NK-92 treated with Interleukin-12 subunit alpha and Interleukin-12 subunit beta, amount 100 ng/mL, for 24 hours (cell line): ENCODE measurements at regions not wholly inside any gene's neighbourhood (a gene's known extent, or its start where the extent isn't known, plus 50 kb on each side); places are given as distances from the start of the nearest gene placed in this dataset.

ENCODE experiments used
- DNase-seq: peaks from one replicate; lab custom pipeline; 2025; lab: John Stamatoyannopoulos, UW

DNA sequence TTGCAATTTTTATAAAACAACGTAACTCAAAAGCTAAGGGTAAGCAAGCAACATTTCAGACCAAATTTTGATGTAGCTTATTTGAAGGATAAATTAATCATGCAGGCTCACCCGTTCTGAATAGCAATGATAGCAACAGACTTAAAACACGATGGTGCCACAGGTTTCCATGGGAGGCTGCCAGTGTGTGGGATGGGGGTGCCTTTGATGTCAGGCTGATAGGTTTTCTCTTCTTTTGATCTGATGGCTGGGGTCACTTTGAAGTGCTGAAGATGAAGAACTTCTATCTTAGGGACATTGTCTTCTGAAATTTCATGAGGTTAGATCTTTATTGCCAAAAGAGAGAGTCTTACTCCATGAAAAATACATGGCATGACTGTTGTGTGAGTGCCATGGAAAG, 206.8 kb downstream of the LPIN1 start:
- DNase-seq, result no peak

DNA sequence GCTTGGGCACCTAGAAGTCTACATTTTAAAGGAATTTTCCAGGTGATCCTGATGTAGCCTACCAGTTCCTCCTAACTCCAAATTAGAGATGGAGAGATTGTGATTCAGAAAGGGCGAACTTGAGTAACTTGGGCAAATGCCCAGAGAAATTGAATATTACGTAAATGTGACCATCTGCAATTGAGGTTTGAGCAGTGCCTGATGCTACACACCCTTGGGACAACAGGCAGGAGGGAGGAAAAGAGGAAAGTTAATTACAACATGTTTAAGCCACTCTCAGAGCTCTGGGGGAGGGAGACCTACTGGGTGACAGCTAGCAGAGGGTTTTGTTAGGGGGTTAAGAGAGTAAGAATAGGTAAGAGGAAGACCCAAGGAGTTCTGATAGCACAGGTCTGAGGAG, 208.9 kb downstream of the LPIN1 start:
- no peak for DNase-seq

DNA sequence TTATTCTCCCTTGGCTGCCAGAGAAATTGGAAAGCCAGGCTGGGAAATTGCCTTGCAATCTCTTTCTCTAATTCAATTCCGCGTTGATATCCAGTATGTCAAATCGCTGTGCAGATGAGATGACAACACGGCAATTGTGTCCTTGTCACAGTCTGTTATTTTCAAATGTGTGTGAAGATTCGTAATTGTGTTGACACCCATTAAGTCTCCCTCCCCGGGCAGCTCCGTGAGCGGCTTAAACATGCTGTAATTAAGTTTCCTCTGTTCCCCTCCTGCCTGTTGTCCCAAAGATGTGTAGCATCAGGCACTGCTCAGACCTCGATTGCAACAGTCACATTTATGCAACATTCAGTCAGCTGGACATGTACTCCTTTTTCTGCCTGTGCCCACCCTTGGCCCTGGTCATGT, 209.5 kb downstream of the LPIN1 start:
- DNase-seq, result no peak

DNA sequence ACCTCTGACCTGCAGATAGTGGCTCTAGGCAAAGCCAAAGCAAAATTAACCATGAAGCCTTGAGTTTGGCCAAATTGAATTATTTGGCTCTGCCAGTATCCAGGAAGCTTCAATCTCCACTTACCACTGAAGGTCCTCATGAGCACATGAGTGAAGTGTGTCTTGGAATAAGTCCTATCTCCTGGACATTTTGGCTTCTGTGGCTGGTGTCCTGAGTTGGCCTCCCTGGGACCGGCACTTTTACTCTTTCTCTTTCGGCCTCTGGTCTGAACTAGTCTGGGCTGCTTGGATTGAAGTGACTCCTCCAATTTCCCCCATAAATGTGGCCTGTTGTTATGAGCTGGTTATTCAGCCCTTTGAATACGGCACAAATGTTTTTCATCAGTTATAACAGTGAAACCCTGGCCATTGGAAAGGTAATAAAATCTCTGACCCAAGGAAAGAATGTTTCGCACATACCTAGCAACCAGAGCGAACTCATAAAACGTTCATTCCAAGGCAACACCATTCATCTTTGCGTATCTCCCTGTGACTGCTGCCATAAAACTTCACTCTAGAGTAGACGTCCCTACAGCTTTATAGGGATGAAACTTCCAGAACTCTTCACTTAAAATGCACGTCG, 216.4 kb downstream of the LPIN1 start:
- no peak for DNase-seq

DNA sequence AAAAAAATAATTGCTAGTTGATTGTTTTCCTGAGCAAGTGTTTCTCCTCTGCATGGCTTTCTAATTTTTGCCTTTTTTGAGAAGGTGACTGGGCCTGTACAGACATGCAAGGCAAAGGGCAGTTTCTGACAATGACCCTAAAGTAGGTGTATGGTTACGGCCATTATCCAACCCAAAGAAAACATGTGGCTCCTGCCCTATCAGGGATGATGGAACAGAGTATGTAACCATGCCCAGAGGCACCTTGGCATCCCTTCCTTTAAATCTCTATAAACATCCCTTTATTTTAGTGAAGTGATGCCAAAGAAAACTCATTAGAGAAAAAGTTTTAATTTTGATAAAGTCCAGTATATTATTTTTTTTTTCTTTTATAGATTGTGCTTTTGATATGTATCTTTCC, 217.5 kb downstream of the LPIN1 start:
- DNase-seq, result no peak

DNA sequence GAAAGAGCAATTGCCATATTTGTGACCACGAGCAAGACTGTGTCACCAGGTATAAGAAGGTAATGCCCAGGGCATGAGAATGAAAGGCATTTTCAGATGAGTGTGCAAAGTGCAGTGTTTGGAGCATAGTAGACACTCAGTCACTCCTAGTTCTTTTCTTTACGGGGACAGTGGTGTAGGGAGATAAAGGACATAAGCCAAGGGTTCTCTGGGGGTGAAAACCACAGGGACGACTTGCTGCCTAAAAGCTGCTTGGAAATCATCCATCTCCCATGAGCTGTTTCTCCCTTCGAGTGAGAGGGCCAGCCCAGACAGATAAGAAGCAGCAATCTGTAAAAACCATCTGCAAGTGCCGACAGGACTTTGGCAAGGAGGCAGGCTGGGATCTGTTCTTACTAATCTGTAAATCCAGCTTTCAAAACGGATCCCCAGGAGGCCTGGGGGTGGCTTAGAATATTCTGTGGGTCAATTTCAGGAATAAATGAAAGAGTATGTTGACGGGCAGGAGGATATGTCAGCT, 221.6 kb downstream of the LPIN1 start:
- DNase-seq, result no peak

DNA sequence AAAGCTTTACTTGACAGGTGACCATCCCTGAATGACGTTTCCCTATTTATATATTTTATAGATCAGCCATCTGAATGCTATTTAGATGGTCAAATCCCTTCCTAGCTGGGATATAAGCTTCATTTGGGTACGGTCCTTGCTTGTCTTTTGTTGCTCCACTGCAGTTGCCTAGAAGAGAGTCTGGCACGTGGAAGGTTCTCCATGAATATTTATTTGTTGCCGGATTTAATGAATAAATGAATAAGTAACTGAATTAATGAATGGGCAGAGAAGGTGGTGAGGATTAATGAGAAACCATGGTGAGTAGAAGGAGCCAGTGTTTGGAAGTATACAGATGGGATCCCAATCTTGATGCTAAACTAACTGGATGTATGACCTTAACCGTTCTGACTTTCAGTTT, 222.1 kb downstream of the LPIN1 start:
- no peak for DNase-seq

DNA sequence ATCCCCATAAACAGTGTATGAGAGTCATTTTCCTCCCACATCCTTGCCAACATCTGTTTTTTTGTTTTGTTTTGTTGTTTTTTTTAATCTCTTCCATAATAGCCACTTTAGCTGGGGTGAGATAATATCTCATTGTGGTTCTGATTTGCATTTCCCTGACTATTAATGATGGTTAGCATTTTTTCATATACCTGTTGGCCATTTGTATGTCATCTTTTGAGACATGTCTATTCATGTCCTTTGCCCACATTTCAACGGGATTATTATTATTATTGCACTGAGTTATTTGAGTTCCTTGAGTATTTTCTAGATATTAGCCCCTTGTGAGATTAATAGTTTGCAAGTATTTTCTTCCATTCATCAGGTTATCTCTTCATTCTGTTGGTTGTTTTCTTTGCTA, 223.3 kb downstream of the LPIN1 start:
- no peak for DNase-seq

DNA sequence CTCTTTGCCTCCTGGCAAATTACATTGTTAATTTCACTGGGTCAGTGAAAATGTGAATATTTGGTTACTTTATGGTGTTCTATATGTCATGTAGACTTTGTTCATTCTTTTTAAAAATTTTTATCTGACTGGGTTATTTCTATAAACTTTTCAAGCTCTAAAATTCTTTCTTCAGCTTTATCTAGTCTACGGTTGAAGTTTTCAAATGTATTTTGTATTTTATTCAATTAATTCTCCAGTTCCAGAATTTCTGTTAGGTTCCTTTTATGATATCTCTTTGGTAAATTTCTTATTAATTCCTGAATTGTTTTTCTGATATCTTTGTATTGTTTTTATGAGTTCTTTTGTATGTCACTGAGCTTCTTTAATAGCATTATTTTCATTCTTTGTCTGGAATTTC, 228.1 kb downstream of the LPIN1 start:
- DNase-seq, result no peak

DNA sequence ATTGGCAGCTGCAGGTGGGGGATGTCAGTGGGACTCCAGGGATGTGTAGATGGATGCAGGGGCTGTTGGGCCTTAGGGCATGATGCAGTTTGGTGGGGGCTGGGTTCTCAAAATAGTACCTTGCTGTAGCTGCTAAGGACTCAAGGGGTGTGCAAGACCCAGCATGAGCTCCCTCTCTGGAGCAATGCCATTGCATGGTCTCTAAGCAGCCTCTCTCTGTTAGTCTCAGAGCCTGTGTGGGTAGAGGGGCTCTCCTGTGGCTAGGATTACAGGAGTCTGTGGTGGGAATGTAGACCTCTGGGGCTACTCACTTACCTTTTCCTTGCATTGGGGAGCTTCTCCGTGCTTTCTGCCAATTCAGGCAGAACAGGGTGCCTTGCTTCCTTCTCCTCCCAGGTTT, 228.9 kb downstream of the LPIN1 start:
- DNase-seq, result no peak

DNA sequence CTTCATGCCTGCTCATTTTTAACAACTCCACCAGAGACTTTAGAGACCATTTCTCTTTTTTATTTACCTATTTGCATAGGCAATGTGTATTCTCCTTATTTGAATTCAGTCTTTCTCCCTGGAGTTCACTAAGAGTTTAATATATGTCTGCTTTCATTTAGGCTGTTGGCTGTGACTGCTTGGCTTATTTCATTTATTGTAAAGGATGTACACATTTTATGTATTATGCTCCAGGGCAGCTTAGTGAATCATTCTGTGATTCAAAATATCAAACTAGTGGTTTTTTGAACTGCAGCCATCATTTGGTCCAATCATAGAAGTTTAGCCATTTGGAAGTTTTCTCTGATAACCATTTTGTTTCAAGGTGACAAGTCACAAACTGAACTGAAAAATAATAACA, 229.6 kb downstream of the LPIN1 start:
- no peak for DNase-seq

DNA sequence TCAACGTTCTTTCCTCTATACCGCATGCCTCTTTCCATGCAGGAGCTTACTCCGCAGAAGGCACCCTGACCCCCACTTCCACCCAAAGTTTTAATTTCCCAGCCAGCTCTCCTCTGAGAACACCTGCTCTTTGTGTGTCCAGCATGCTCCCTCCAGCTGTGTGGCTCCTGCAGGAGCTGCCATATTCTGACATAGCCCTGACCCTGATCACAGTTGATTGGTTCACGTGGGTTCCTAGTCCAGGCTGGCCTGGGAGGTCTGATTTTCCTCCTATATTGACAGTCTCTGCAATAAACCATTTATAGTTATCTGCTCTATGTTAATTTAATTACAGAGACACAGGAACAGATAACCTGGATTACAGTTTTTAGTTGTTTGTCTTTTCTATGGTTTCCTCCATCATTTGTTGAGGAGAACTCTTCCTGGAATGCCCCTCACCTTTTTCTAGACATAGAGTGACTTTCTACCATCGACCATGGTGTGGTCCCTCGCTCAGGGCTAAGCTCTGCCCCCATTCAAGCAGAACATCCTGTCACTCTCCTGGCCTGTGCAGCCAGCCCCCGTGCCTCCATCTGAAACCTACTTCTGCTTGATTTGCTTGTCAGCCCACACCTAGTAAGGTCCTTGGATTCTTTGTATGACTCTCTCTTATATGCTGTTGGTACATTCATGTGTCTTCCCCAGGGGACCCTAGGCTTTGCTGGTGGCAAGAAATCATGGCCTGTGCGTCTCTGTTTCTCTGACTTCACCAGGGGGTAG, 231.5 kb downstream of the LPIN1 start:
- DNase-seq, result no peak

DNA sequence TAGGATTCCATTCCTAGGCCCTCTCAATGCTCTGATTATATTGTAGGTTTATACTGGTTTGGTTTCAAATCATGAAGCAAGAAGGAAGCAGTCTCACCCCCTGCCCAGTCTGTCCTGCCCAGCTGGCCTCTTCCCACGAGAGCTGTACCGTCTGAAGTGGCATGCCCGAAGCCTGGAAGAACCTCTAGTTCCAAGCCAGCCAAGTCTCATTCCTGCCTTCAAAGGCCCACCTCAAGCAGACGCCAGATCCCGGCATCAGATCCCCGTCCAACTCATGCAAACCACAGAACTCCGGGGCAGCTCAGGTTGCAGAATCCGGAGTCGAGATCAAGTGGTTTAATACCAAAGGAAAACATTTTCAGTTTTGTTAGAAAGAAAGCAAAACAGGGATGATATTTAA, 234.4 kb downstream of the LPIN1 start:
- DNase-seq, result no peak

DNA sequence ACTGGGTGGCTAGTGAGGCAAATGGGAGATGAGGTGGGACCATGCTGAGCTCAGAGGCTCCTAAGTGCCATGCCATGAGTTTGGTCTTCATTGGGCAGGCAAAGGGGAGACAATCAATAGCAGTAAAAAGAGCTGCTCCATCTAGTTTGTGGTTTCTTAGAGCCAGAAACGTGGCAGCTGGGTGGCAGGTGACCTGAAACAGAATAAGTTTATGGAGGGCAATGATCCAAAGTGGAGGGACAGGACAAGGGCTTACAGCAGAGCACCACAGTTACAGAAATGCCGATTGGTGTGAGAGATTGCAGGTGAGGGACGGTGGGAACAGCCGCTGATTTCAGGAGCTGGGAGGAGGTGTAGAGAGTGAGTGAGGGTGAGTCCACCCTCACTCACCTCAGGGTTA, 237.0 kb downstream of the LPIN1 start:
- no peak for DNase-seq

DNA sequence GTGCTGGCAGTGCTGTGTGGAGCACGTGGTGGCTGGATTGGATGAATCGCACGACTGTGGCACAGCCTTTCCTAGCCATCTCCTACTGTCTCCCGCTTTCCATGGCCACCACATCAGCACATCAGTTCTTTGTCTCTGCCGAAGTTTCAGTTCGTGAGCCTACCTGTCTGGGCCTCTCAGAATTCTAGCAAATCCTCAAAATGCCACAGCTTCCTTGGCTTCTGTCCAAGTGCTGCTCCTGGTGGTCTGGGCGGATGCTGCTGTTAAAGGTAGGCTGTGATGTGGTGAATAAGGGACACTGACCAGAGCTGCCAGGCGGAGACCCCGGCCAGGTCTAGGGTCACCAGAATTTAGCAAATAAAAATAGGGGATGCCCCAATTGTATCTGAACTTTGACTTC, 237.4 kb downstream of the LPIN1 start:
- no peak for DNase-seq

DNA sequence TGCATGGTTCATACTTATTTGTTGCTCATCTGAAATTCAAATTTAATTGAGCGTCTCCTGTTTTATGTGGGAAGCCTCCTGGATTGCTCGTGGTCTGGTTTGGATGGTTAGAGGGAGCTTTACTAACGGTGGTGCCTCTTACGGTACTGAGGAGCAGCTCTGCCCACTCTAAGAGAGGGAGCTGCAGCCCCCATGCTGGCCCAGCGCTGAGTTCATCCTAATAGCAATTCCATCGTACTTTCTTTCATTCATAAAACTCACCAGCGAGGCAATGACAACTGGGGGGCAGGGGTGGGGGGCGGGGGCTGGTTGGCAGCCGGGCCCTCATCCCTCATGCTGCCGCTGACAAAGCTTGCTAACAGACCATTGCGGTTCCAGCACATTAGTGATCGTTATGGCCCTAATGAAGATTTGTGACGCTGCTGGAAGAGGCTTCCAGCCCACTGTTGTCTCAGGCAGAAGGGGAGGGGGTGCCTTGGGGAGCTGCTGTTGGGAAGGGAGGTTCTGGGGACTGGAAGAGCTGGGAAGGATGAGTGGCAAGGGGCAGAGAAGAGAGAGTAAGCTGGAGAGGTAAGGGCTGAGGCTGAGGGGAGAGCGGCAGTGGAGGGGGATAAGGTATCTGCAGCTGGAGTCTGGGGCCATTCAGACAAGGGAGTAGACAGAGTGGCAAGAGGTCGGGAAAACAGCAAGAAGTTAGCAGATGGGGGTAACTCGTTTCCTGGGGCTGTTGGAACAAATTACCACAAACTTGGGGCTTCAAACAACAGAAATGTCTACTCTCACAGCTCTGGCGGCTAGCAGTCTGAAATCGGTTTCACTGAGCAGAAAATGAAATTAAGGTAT, 238.1 kb downstream of the LPIN1 start:
- DNase-seq, result no peak

DNA sequence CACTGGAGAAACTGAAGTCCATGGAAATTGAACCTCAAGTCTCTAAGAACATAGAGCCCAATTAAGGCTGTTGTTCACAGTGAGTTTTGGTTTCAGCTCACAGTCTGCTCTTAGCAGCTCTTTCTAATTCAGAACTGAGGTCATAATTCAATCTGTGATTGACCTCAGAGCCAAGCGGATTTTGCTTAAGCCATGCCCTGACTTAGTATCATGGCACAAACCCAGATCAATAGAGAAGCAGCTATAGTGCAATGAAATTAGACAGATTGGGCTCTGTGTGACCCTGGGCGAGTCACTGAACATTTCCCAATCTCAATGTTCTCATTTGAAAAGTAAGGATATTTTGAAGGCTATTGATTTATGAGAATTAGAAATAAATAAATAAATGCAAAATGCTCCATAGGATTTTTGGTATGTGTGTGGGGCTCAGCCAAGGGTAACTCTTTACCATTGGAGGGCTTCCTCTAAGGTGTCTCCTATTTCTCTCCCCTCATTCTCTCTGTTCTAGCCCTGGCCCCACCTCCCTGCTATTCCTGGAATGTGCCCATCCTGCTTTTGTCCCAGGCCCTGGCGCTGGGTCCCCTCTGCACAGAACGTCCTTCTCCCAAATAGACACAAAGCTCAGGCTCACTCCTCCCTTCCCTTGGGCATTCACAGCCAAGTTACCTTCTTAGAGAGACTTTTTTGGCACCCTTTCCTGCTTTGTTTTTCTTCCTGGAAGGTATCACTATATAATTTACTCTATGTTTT, 239.6 kb downstream of the LPIN1 start:
- no peak for DNase-seq

DNA sequence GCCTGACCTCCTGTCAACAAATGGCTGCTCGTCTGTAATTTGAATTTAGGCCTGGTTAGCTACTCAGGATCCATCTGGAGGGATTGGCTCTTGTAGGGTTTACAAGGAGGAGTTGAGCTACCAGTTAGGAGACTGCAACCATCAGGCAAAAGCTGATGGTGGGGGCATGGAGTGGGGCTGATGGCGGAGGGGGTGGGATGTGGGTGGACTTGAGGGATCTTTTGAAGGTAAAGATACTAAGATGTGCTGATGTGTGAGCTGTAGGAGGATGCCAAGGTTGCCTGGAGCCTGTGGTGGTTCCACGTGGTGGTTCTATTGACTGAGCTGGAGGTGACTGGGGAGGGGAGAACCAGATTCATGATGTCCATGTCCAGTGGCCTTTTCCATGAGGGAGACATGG, 240.7 kb downstream of the LPIN1 start:
- DNase-seq, result no peak

DNA sequence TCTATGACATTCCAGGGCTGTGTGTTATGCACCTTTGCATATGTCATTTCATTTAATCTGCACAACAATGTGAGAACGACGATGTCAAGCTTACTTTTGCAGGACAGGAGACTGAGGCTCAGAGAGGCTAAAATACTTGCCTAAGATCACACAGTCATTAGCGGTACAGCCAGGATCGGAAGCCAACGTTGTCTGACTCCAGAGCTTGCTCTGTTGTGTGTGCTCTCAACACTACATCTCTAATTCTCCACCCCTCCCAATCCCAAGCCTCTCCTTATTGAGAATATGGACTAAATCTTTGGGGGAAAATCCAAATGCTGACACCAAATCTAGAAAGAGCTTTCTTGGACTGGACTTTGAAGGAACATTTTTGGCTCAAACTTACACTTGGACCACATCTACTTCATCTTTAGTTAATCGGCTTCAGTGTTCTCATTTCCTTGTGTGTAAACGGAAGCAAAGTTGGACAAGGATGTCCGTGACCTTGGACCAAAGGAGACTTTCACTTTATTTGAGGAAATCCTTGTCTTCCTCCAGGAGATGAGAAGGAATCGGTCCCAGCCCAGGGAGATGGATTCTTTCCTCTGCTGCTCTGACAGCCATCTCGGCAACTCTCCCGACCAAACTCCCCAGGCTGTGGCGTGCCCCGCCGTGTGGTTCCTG, 242.4 kb downstream of the LPIN1 start:
- no peak for DNase-seq

DNA sequence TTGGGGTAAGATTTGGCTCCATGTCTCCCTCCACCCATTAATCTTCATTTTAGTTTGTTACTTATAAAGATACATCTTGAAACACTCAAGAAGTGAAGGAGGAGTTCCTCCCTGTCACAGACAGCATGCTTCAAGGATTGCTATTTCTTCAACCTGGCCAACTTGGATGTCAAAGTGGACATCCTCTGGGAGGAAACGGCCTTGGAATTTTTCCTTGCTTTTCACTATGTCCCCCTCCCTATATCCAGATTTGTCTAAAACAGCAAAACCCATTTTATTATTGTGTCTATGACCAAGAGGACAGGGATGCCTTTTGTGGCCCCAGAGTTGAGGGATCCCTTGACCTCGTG, 242.9 kb downstream of the LPIN1 start:
- DNase-seq, result no peak

DNA sequence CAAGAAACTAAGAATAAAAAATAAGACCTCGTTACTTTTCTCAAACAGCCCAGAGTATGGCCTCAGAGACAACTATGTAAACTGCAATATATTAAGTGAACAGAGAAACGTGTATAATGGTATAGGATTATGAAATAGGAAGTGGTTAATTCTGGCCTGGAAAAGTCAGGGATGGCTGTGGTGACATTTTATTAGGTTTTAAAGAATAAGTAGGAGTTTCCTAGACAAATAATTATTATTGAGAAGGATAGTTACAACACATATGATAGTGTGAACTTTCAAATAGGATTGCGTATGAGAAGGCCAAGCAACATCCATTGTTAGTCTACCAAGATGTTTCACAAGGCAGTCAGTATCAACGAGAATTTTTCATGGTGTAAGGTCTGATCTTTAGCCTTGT, 244.1 kb downstream of the LPIN1 start:
- no peak for DNase-seq

DNA sequence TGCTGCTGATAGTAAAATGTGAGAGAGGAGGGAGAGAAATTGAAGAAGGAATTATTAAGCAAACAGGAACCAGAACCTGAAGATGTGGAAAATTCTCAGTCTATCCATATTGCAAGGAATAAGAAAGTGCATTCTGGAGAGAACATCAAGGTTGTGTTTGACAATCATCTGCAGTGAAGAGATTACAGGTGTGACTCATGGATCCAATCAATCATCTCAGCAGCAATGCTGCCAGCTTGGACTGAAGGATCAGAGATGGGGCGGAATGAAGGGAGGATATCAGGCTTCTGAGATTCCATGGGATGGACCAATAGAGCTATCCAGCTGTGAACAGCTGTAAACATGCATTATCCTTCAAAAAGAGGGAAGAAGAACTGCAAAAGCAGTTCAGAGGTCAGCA, 247.3 kb downstream of the LPIN1 start:
- no peak for DNase-seq
